SU-DHL-6 (cell line): ENCODE measurements at regions not wholly inside any gene's neighbourhood (a gene's known extent, or its start where the extent isn't known, plus 50 kb on each side); places are given as distances from the start of the nearest gene placed in this dataset.

ENCODE experiments used
- H2AFZ ChIP-seq: fragments of 200-600 bp; sonication (generic); 2 replicates; pipeline ENCODE4 v1.6.1; 2014; ENCODE audit warnings: low read depth, mild to moderate bottlenecking, moderate library complexity, mixed read lengths, antibody characterized with exemption, low read length; ENCODE audit not compliant: severe bottlenecking
- H3F3A ChIP-seq: fragments of 200-600 bp; shearing (Covaris generic); 2 replicates; pipeline ENCODE4 v1.6.0; 2016; ENCODE audit warnings: antibody characterized with exemption, mild to moderate bottlenecking; ENCODE audit not compliant: insufficient read depth
- H3K27ac ChIP-seq: fragments of 200-600 bp; sonication (generic); 2 replicates; pipeline ENCODE4 v1.5.1; 2016; ENCODE audit warnings: low read depth, mild to moderate bottlenecking, low read length, moderate library complexity, mixed read lengths
- H3K27me3 ChIP-seq: fragments of 200-600 bp; sonication (generic), shearing (Covaris generic); 2 replicates; pipeline ENCODE4 v1.6.0; 2014; ENCODE audit warnings: mild to moderate bottlenecking, low read length
- H3K36me3 ChIP-seq: fragments of 200-600 bp; sonication (generic); 2 replicates; pipeline ENCODE4 v1.6.1; 2014; ENCODE audit warnings: mild to moderate bottlenecking, low read length, mixed read lengths
- H3K4me2 ChIP-seq: fragments of 300-600, 200-600 bp; shearing (Covaris generic), sonication (generic); 2 replicates; pipeline ENCODE4 v1.6.0; 2014; ENCODE audit warnings: low read length, low read depth, mild to moderate bottlenecking; ENCODE audit not compliant: poor library complexity, severe bottlenecking
- H3K4me3 ChIP-seq: fragments of 200-600 bp; sonication (generic); 2 replicates; pipeline ENCODE4 v1.5.1; 2014; ENCODE audit warnings: antibody characterized with exemption, low read length, mild to moderate bottlenecking, mixed read lengths; ENCODE audit not compliant: insufficient read depth, poor library complexity, severe bottlenecking
- H3K79me2 ChIP-seq: fragments of 200-600 bp; sonication (generic); 2 replicates; pipeline ENCODE4 v1.6.1; 2014; ENCODE audit warnings: mild to moderate bottlenecking, low read length, moderate library complexity; ENCODE audit not compliant: insufficient read depth
- H3K9ac ChIP-seq: fragments of 200-600 bp; sonication (generic); 2 replicates; pipeline ENCODE4 v1.7.0; 2014; ENCODE audit warnings: mild to moderate bottlenecking, low read length
- H3K9me2 ChIP-seq: fragments of 200-600 bp; sonication (generic); replicated peaks from 2 replicates; pipeline ENCODE4 v1.6.1; 2014; ENCODE audit warnings: low read length; ENCODE audit not compliant: insufficient read depth
- H3K9me3 ChIP-seq: fragments of 200-600 bp; sonication (generic); 2 replicates; pipeline ENCODE4 v1.6.1; 2014; ENCODE audit warnings: low read length, mixed read lengths; ENCODE audit not compliant: insufficient read depth
- H4K20me1 ChIP-seq: fragments of 200-600 bp; sonication (generic); 2 replicates; pipeline ENCODE4 v1.6.1; 2014; ENCODE audit warnings: low read depth, mild to moderate bottlenecking, antibody characterized with exemption, low read length, moderate library complexity, mixed read lengths
- EZH2phosphoT487 ChIP-seq: fragments of 200-600 bp; sonication (generic), shearing (Covaris generic); conservative IDR thresholded peaks from 2 replicates; pipeline ENCODE4 v1.6.1; 2018; ENCODE audit warnings: mild to moderate bottlenecking, antibody characterized with exemption, low read length, moderate library complexity, mixed read lengths
- TF ChIP-seq, protein P1 (sequence below): fragments of 200-600 bp; sonication (generic); IDR thresholded peaks from one replicate; pipeline ENCODE4 v1.5.1; 2017; ENCODE audit warnings: antibody characterized with exemption, mild to moderate bottlenecking, low read length, moderate library complexity; ENCODE audit not compliant: insufficient read depth, poor library complexity, severe bottlenecking

DNA sequence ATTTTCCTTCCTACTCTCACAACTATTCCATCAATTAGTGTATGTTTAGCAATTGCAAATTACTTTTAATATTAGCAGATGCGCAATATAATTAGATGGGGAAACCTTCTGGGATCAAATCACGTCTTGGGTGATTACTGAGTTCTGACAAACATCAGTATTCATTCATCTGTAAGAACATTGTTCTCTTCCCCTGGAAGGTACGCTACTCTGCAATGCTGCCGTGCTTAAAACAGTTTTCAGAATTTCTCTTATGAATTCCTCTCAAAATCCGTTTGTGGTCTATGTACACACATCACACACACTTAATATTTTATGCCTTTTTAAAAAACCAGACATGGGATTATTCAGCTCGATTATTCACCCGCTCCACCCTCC lies 237.5 kb upstream of the NEBL start:
- no peaks in the 10 kb centered on the region for H3K9me2 ChIP-seq
- H3K79me2 ChIP-seq: no peaks in the 10 kb centered on the region
- H3K36me3 ChIP-seq: no peaks in the 10 kb centered on the region
- no peaks in the 10 kb centered on the region for H4K20me1 ChIP-seq
- no peak for TF ChIP-seq EZH2phosphoT487
- TF ChIP-seq, protein P1, sequence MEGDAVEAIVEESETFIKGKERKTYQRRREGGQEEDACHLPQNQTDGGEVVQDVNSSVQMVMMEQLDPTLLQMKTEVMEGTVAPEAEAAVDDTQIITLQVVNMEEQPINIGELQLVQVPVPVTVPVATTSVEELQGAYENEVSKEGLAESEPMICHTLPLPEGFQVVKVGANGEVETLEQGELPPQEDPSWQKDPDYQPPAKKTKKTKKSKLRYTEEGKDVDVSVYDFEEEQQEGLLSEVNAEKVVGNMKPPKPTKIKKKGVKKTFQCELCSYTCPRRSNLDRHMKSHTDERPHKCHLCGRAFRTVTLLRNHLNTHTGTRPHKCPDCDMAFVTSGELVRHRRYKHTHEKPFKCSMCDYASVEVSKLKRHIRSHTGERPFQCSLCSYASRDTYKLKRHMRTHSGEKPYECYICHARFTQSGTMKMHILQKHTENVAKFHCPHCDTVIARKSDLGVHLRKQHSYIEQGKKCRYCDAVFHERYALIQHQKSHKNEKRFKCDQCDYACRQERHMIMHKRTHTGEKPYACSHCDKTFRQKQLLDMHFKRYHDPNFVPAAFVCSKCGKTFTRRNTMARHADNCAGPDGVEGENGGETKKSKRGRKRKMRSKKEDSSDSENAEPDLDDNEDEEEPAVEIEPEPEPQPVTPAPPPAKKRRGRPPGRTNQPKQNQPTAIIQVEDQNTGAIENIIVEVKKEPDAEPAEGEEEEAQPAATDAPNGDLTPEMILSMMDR: no peak
- H3K4me3 ChIP-seq: no peak overlapping the region
- no peaks in the 10 kb centered on the region for H3F3A ChIP-seq
- no peaks in the 10 kb centered on the region for H3K27me3 ChIP-seq
- H3K9me3 ChIP-seq: no peaks in the 10 kb centered on the region
- no peak overlapping the region for H3K27ac ChIP-seq
- H3K9ac ChIP-seq: no peak overlapping the region
- H3K4me2 ChIP-seq: no peak overlapping the region
- H2AFZ ChIP-seq: no peak overlapping the region

- Histone ChIP-seq H3K79me2 (no peaks in the 10 kb centered on the region), H4K20me1 (no peaks in the 10 kb centered on the region), H3K4me3 (no peak overlapping the region), H3F3A (no peaks in the 10 kb centered on the region), H3K27me3 (no peaks in the 10 kb centered on the region), H3K9me2 (no peaks in the 10 kb centered on the region), H3K9me3 (no peaks in the 10 kb centered on the region), H2AFZ (no peak overlapping the region), H3K4me2 (no peak overlapping the region), H3K36me3 (no peaks in the 10 kb centered on the region), H3K9ac (no peak overlapping the region), H3K27ac (no peak overlapping the region)
- TF ChIP-seq, protein P1: no peak
- no peak for TF ChIP-seq EZH2phosphoT487
These were observed 233.8 kb upstream of the NEBL start for GRCh38 chr10:21130683-21131442.

- no peak overlapping the region for H2AFZ ChIP-seq
- no peak overlapping the region for H3K27ac ChIP-seq
- no peak overlapping the region for H3K9ac ChIP-seq
- H3K36me3 ChIP-seq: no peaks in the 10 kb centered on the region
- no peaks in the 10 kb centered on the region for H3F3A ChIP-seq
- no peak for TF ChIP-seq EZH2phosphoT487
- TF ChIP-seq, protein P1: no peak
- no peak overlapping the region for H3K4me3 ChIP-seq
- H3K9me3 ChIP-seq: no peaks in the 10 kb centered on the region
- no peak overlapping the region for H3K4me2 ChIP-seq
- no peaks in the 10 kb centered on the region for H3K9me2 ChIP-seq
- H3K27me3 ChIP-seq: no peaks in the 10 kb centered on the region
- no peaks in the 10 kb centered on the region for H3K79me2 ChIP-seq
- no peaks in the 10 kb centered on the region for H4K20me1 ChIP-seq
These were observed 233.0 kb upstream of the NEBL start for GRCh38 chr10:21130108-21130507.
